ENCODE measurements at regions not wholly inside any gene's neighbourhood (a gene's known extent, or its start where the extent isn't known, plus 50 kb on each side); places are given as distances from the start of the nearest gene placed in this dataset.
"Not testable (repeated sequence)": the region's sequence is repeated elsewhere in the genome, so short reads cannot be mapped to it uniquely, and the experiment has no call there.

- Mint-ChIP-seq H3K27me3 (no peaks in the 10 kb centered on the region), H3K9me3 (peaks cover 0 to 10% (median 4%) of the 10 kb centered on the region in 7 donors), H3K4me1 (no peaks in the 10 kb centered on the region), H3K4me3 (no peak overlapping the region), H3K27ac (no peak overlapping the region), H3K36me3 (no peaks in the 10 kb centered on the region)
- no peak for DNase-seq
- ATAC-seq (ENCODE audit: low read depth in 2 of 2), result no peak
- H3K36me3 ChIP-seq (ENCODE audit: control insufficient read depth, insufficient read depth, low read length), result no peaks in the 10 kb centered on the region
- H3K27ac ChIP-seq (ENCODE audit: insufficient read depth, low read length, poor library complexity, severe bottlenecking), result no peak overlapping the region
- no peaks in the 10 kb centered on the region for H3K9me3 ChIP-seq (ENCODE audit: control insufficient read depth in 2 of 2, low read length in 2 of 2)
- H3K27me3 ChIP-seq (ENCODE audit: control insufficient read depth, insufficient read depth, low read length), result no peaks in the 10 kb centered on the region
- no peak overlapping the region for H3K4me3 ChIP-seq (ENCODE audit: low read depth, low read length)
- H3K4me1 ChIP-seq (ENCODE audit: control insufficient read depth, insufficient read depth, low read length, poor library complexity, severe bottlenecking), result no peaks in the 10 kb centered on the region
These were observed 72.7 kb downstream of the SOX9 start for GRCh38 chr17:72193391-72194106.

- not testable (repeated sequence) for ATAC-seq (ENCODE audit: low read depth in 2 of 2); DNase-seq; H3K4me3 Mint-ChIP-seq; H3K9me3 Mint-ChIP-seq; H3K4me3 ChIP-seq (ENCODE audit: low read depth, low read length); H3K27me3 ChIP-seq (ENCODE audit: control insufficient read depth, insufficient read depth, low read length); H3K27me3 Mint-ChIP-seq; H3K27ac Mint-ChIP-seq; H3K36me3 Mint-ChIP-seq; H3K9me3 ChIP-seq (ENCODE audit: control insufficient read depth in 2 of 2, low read length in 2 of 2); H3K4me1 ChIP-seq (ENCODE audit: control insufficient read depth, insufficient read depth, low read length, poor library complexity, severe bottlenecking); H3K4me1 Mint-ChIP-seq; H3K36me3 ChIP-seq (ENCODE audit: control insufficient read depth, insufficient read depth, low read length); H3K27ac ChIP-seq (ENCODE audit: insufficient read depth, low read length, poor library complexity, severe bottlenecking)
These were observed 73.3 kb downstream of the SOX9 start for GRCh38 chr17:72194107-72194440.

GRCh38 chr17:72199256-72199655, 78.4 kb downstream of the SOX9 start:
- DNase-seq, result no peak
- H3K27me3 ChIP-seq (ENCODE audit: control insufficient read depth, insufficient read depth, low read length), result no peaks in the 10 kb centered on the region
- Mint-ChIP-seq H3K27ac (no peak overlapping the region), H3K27me3 (no peaks in the 10 kb centered on the region), H3K4me1 (no peaks in the 10 kb centered on the region), H3K9me3 (peaks cover 0 to 9% (median 5%) of the 10 kb centered on the region in 7 donors), H3K36me3 (no peaks in the 10 kb centered on the region), H3K4me3 (no peak overlapping the region)
- no peaks in the 10 kb centered on the region for H3K9me3 ChIP-seq (ENCODE audit: control insufficient read depth in 2 of 2, low read length in 2 of 2)
- no peaks in the 10 kb centered on the region for H3K36me3 ChIP-seq (ENCODE audit: control insufficient read depth, insufficient read depth, low read length)
- no peak overlapping the region for H3K4me3 ChIP-seq (ENCODE audit: low read depth, low read length)
- ATAC-seq (ENCODE audit: low read depth in 2 of 2), result no peak
- H3K27ac ChIP-seq (ENCODE audit: insufficient read depth, low read length, poor library complexity, severe bottlenecking), result no peak overlapping the region
- no peaks in the 10 kb centered on the region for H3K4me1 ChIP-seq (ENCODE audit: control insufficient read depth, insufficient read depth, low read length, poor library complexity, severe bottlenecking)

- Mint-ChIP-seq H3K4me1 (no peaks in the 10 kb centered on the region), H3K36me3 (no peaks in the 10 kb centered on the region), H3K27me3 (no peaks in the 10 kb centered on the region), H3K9me3 (peaks cover 0 to 4% (median 0%) of the 10 kb centered on the region in 7 donors), H3K27ac (no peak overlapping the region), H3K4me3 (no peak overlapping the region)
- Histone ChIP-seq H3K4me3 (ENCODE audit: low read depth, low read length) (no peak overlapping the region), H3K9me3 (ENCODE audit: control insufficient read depth in 2 of 2, low read length in 2 of 2) (no peaks in the 10 kb centered on the region), H3K27ac (ENCODE audit: insufficient read depth, low read length, poor library complexity, severe bottlenecking) (no peak overlapping the region), H3K27me3 (ENCODE audit: control insufficient read depth, insufficient read depth, low read length) (no peaks in the 10 kb centered on the region), H3K4me1 (ENCODE audit: control insufficient read depth, insufficient read depth, low read length, poor library complexity, severe bottlenecking) (no peaks in the 10 kb centered on the region), H3K36me3 (ENCODE audit: control insufficient read depth, insufficient read depth, low read length) (no peaks in the 10 kb centered on the region)
- ATAC-seq (ENCODE audit: low read depth in 2 of 2), result no peak
- DNase-seq, result no peak
These were observed 83.9 kb downstream of the SOX9 start for GRCh38 chr17:72204742-72205141.

GRCh38 chr17:72205357-72205756, 84.5 kb downstream of the SOX9 start:
- no peak overlapping the region for H3K4me3 ChIP-seq (ENCODE audit: low read depth, low read length)
- Mint-ChIP-seq H3K27me3 (no peaks in the 10 kb centered on the region), H3K36me3 (no peaks in the 10 kb centered on the region), H3K4me3 (no peak overlapping the region), H3K4me1 (no peaks in the 10 kb centered on the region), H3K9me3 (peaks cover 0 to 4% (median 0%) of the 10 kb centered on the region in 7 donors), H3K27ac (no peak overlapping the region)
- DNase-seq, result no peak
- no peaks in the 10 kb centered on the region for H3K9me3 ChIP-seq (ENCODE audit: control insufficient read depth in 2 of 2, low read length in 2 of 2)
- H3K27ac ChIP-seq (ENCODE audit: insufficient read depth, low read length, poor library complexity, severe bottlenecking), result no peak overlapping the region
- H3K27me3 ChIP-seq (ENCODE audit: control insufficient read depth, insufficient read depth, low read length), result no peaks in the 10 kb centered on the region
- H3K36me3 ChIP-seq (ENCODE audit: control insufficient read depth, insufficient read depth, low read length), result no peaks in the 10 kb centered on the region
- ATAC-seq (ENCODE audit: low read depth in 2 of 2), result no peak
- no peaks in the 10 kb centered on the region for H3K4me1 ChIP-seq (ENCODE audit: control insufficient read depth, insufficient read depth, low read length, poor library complexity, severe bottlenecking)

GRCh38 chr17:72205822-72206221, 85.0 kb downstream of the SOX9 start:
- Histone ChIP-seq H3K36me3 (ENCODE audit: control insufficient read depth, insufficient read depth, low read length) (no peaks in the 10 kb centered on the region), H3K9me3 (ENCODE audit: control insufficient read depth in 2 of 2, low read length in 2 of 2) (no peaks in the 10 kb centered on the region), H3K4me1 (ENCODE audit: control insufficient read depth, insufficient read depth, low read length, poor library complexity, severe bottlenecking) (no peaks in the 10 kb centered on the region), H3K4me3 (ENCODE audit: low read depth, low read length) (no peak overlapping the region), H3K27me3 (ENCODE audit: control insufficient read depth, insufficient read depth, low read length) (no peaks in the 10 kb centered on the region), H3K27ac (ENCODE audit: insufficient read depth, low read length, poor library complexity, severe bottlenecking) (no peak overlapping the region)
- Mint-ChIP-seq H3K36me3 (no peaks in the 10 kb centered on the region), H3K27me3 (no peaks in the 10 kb centered on the region), H3K27ac (no peak overlapping the region), H3K9me3 (peaks cover 0 to 4% (median 1%) of the 10 kb centered on the region in 7 donors), H3K4me1 (no peaks in the 10 kb centered on the region), H3K4me3 (no peak overlapping the region)
- ATAC-seq (ENCODE audit: low read depth in 2 of 2) (no peak), DNase-seq (no peak)

GRCh38 chr17:72206376-72206775, 85.6 kb downstream of the SOX9 start:
- Histone ChIP-seq H3K27ac (ENCODE audit: insufficient read depth, low read length, poor library complexity, severe bottlenecking) (no peak overlapping the region), H3K27me3 (ENCODE audit: control insufficient read depth, insufficient read depth, low read length) (no peaks in the 10 kb centered on the region), H3K36me3 (ENCODE audit: control insufficient read depth, insufficient read depth, low read length) (no peaks in the 10 kb centered on the region), H3K9me3 (ENCODE audit: control insufficient read depth in 2 of 2, low read length in 2 of 2) (no peaks in the 10 kb centered on the region), H3K4me1 (ENCODE audit: control insufficient read depth, insufficient read depth, low read length, poor library complexity, severe bottlenecking) (no peaks in the 10 kb centered on the region), H3K4me3 (ENCODE audit: low read depth, low read length) (no peak overlapping the region)
- Mint-ChIP-seq H3K36me3 (no peaks in the 10 kb centered on the region), H3K27ac (no peak overlapping the region), H3K9me3 (peaks cover 0 to 4% (median 1%) of the 10 kb centered on the region in 7 donors), H3K4me1 (no peaks in the 10 kb centered on the region), H3K27me3 (no peaks in the 10 kb centered on the region), H3K4me3 (no peak overlapping the region)
- ATAC-seq (ENCODE audit: low read depth in 2 of 2) (no peak), DNase-seq (no peak)

- H3K9me3 ChIP-seq (ENCODE audit: control insufficient read depth in 2 of 2, low read length in 2 of 2), result no peaks in the 10 kb centered on the region
- H3K27me3 ChIP-seq (ENCODE audit: control insufficient read depth, insufficient read depth, low read length), result no peaks in the 10 kb centered on the region
- H3K36me3 Mint-ChIP-seq, result no peaks in the 10 kb centered on the region
- H3K27ac ChIP-seq (ENCODE audit: insufficient read depth, low read length, poor library complexity, severe bottlenecking), result no peak overlapping the region
- no peak for DNase-seq
- H3K36me3 ChIP-seq (ENCODE audit: control insufficient read depth, insufficient read depth, low read length), result no peaks in the 10 kb centered on the region
- no peak for ATAC-seq (ENCODE audit: low read depth in 2 of 2)
- no peaks in the 10 kb centered on the region for H3K4me1 ChIP-seq (ENCODE audit: control insufficient read depth, insufficient read depth, low read length, poor library complexity, severe bottlenecking)
- H3K27ac Mint-ChIP-seq, result no peak overlapping the region
- H3K4me3 ChIP-seq (ENCODE audit: low read depth, low read length), result no peak overlapping the region
- H3K4me3 Mint-ChIP-seq, result no peak overlapping the region
- peaks cover 0 to 2% (median 0%) of the 10 kb centered on the region in 7 donors for H3K9me3 Mint-ChIP-seq
- no peaks in the 10 kb centered on the region for H3K4me1 Mint-ChIP-seq
- H3K27me3 Mint-ChIP-seq, result no peaks in the 10 kb centered on the region
These were observed 88.0 kb downstream of the SOX9 start for GRCh38 chr17:72208832-72209231.

All from CD4-positive, CD25-positive, alpha-beta regulatory T cell (primary cell).